Urinary bladder (tissue), 3 donors: ENCODE measurements at regions not wholly inside any gene's neighbourhood (a gene's known extent, or its start where the extent isn't known, plus 50 kb on each side); places are given as distances from the start of the nearest gene placed in this dataset.

Source experiments
- DNase-seq: peaks from one replicate; pipeline ENCODE4 v3.0.0-alpha.2; 2015; ENCODE audit errors: extremely low spot score
- H3K27ac ChIP-seq: one replicate; pipeline ENCODE4 v1.5.1; 2013; ENCODE audit warnings: low read depth, mild to moderate bottlenecking, moderate library complexity
- H3K36me3 ChIP-seq: one replicate; pipeline ENCODE4 v1.6.1; 2013; ENCODE audit warnings: mild to moderate bottlenecking, moderate library complexity; ENCODE audit not compliant: insufficient read depth
- H3K4me1 ChIP-seq: one replicate; pipeline ENCODE4 v1.6.1; 2013; ENCODE audit warnings: mild to moderate bottlenecking, moderate library complexity; ENCODE audit not compliant: insufficient read depth
- H3K4me3 ChIP-seq: one replicate; pipeline ENCODE4 v1.5.1; 2013; ENCODE audit warnings: low read depth, low read length
- WGBS: extraction: QIAGEN DNeasy Blood & Tissue Kit; methylation state at CpG from one replicate; pipeline ENCODE4 v1.1.7; 2013; 5-methylcytosine and 5-hydroxymethylcytosine counted together
- donor health status: healthy with polysubstance abuse.
- donor health status: healthy.

DNA sequence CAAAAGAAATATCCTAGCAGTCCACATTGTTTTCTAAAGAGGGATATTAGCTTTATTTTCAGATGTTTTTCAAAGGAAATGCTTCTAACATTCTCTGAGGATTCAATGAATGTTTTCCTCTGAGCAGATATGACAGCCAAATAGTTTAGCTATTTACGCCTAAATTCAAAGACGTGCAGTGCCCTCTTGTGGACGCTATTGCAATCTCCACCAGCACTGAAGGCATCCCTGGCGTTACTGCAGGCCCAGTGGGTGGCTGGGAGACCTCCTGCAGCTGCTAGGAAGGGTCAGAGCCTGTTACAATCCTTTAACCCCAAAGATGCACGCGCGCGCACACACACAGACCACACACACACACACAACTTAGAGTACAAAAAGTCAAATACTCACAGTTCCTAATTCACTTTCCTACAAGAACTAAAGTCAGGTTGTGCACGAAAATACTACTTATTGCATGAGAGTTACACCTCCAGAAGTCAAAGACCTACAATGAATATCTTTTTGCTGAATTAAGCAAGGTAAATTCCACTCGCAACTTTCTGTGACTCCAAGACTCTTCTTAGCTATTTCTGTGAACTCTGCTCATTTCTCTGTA is 589.3 kb upstream of the TMEM132C start:
- Histone ChIP-seq H3K4me1 (no peaks in the 10 kb centered on the region), H3K27ac (no peak overlapping the region)
- 20% methylated on average over 10 of the region's 10 CpGs for WGBS

DNA sequence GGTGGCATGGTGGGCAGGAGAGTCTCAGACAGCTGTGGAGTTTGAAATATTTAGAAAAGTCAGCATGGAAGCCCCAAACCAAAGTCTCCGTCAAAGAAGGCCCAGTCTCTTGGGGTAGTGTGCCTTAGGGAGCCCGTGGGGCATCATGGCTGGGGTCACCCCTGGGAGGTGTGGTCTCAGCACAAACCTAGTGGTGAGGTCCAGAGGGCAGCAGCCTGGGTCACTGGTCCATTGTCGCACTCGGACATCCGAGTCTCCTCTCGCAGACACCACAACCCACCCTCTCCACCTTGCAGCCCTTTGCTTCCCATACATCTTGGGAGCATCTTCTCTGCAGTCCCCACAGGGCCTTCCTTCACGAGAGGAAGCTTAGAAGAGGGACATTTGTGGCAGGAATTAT is 588.0 kb upstream of the TMEM132C start:
- Histone ChIP-seq H3K36me3 (no peaks in the 10 kb centered on the region), H3K4me1 (no peaks in the 10 kb centered on the region), H3K27ac (no peak overlapping the region), H3K4me3 (no peak overlapping the region)
- whole genome bisulfite sequencing, result 79% methylated on average over 7 of the region's 7 CpGs
- DNase-seq, result no peak

More for the DNA sequence above, 589.3 kb upstream of the TMEM132C start:
- no peak overlapping the region for H3K4me3 ChIP-seq
- no peaks in the 10 kb centered on the region for H3K36me3 ChIP-seq
- peak; percentile 42 for DNase-seq

DNA sequence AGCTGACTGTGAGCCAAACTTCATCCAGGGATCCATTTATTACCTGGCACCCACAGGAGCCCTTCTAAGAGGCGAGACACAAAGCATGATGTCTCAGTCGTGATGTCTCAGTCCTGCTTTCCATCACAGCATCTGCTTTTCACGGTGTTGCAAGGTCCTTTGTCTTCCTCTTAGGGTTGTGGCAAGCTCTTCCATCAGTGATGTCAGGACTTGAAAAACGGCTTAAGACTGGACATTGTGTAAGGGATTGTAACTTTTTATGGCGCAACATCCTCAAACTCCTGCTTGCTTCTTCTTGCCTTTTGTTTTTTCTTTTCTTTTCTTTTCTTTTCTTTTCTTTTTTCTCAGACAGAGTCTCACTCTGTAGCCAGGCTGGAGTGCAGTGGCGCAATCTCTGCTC is 586.5 kb upstream of the TMEM132C start:
- WGBS, result 80% methylated on average over 6 of the region's 6 CpGs
- no peaks in the 10 kb centered on the region for H3K4me1 ChIP-seq

DNA sequence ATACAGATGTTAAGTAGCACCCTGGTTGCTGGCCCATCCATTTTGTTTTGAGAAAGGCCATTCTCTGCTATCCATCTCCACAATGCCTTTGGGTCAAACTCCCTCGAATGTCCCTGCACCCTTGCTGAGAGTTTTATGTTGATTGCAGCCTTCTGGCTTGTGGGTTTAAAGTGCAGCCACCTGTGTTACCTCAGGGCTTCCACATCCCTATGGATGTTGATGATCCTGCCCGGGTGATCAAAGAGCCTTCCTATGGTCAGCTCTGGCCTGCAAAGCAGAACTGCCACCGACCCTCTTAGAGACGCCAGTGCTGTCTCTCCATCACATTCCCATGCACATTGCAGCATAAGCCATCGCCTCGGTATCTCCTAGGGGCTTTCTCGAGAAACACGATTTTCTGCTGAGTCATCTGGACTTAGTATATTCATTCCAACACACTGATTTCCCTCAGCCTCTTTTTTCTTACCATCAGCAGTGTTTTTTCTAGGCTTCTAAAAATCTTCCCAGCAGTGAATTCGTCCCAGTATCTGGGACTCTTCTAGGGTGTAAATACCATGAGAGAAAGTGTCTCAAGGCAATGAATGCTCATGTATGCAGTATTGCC is 585.7 kb upstream of the TMEM132C start:
- no peak for DNase-seq
- Histone ChIP-seq H3K36me3 (no peaks in the 10 kb centered on the region), H3K4me3 (no peak overlapping the region), H3K4me1 (no peaks in the 10 kb centered on the region), H3K27ac (no peak overlapping the region)
- WGBS, result 57% methylated on average over 9 of the region's 9 CpGs

More for the DNA sequence above, 586.5 kb upstream of the TMEM132C start:
- Histone ChIP-seq H3K4me3 (no peak overlapping the region), H3K36me3 (no peaks in the 10 kb centered on the region), H3K27ac (no peak overlapping the region)
- DNase-seq, result no peak

DNA sequence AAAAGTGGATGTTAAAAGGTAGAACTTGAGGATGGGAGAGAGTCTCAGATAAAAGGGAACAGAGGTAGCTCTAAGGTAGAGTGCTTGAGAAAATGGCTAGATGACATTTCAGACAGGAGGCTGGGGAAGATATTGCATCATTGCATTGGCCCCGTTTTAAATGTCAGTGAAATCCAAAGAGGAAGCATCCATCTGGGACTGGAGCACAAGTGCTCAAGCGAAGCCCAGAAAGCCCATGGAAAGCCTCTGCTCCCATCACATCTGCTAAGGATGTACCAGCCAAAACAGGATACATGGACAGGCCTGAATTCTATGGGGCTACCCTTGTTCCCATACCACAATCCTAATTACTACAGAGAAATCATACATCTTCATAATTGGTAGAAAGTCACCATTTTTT is 581.5 kb upstream of the TMEM132C start:
- no peak overlapping the region for H3K4me3 ChIP-seq
- H3K36me3 ChIP-seq, result no peaks in the 10 kb centered on the region
- no peak for DNase-seq
- no peak overlapping the region for H3K27ac ChIP-seq
- WGBS, result 52% methylated on average over 2 of the region's 2 CpGs
- no peaks in the 10 kb centered on the region for H3K4me1 ChIP-seq

DNA sequence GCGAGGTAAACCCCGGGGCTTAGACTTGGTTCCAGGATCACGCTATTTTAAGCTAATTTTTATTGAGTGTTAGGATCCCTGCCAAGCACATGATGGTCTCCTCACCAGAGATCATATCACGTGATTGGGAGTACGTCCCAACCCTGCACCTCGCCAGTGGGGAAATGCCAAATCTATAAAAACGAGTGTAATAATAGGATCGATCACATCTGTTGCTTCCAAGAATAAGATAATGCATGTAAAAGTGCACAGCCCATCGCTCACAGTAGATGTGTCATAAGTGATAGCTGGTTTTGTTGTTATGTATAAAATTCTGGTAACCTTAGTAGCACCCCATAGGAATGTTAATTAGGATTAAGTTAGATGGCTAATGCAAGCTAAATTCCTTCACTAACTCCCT is 581.0 kb upstream of the TMEM132C start:
- H3K36me3 ChIP-seq, result no peaks in the 10 kb centered on the region
- DNase-seq, result peak; percentile 32
- 37% methylated on average over 9 of the region's 9 CpGs for WGBS

DNA sequence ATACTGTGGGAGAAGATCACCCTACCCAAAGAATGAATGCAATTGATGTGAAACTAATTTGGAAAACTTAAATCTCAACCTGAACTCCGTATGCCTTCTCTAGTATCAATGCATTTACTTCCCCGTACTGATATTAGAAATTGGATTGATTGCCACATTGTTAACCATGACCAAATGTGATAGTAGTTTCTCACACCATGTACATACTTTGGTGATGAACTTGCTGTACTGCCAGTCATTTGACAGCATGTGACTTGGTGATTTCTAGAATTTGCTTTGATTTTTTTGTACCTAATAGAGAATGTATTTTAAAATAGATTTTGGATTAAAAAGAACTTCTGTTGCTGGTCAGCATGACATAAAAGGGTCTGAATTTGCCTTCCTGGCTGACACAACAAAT is 579.8 kb upstream of the TMEM132C start:
- Histone ChIP-seq H3K4me3 (no peak overlapping the region), H3K27ac (no peak overlapping the region), H3K4me1 (no peaks in the 10 kb centered on the region), H3K36me3 (no peaks in the 10 kb centered on the region)
- WGBS, result 55% methylated on average over 2 of the region's 2 CpGs
- DNase-seq, result no peak

More for the DNA sequence above, 581.0 kb upstream of the TMEM132C start:
- Histone ChIP-seq H3K4me1 (no peaks in the 10 kb centered on the region), H3K27ac (no peak overlapping the region), H3K4me3 (no peak overlapping the region)

DNA sequence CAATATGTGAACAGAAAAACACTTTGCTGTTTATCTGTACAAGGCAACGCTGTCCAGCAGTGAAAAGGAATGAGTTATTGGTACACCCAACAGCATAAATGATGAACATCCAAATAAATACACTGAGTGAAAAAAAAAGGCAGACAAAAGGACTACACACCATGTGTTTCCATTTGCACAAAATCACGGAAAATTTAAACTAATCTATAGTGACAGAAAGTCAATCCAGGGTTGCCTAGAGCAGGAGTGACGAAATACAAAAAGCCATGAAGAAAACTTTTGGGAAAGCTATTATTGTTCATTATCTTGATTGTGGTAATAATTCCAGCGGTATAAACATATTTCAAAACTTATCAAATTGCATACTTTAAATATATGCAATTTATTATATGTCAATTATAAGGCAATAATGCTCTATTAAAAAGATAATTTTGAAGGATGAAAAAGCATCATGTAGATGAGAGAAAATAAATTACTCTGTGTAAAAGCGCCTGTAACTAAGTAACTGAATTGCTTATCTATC is 578.0 kb upstream of the TMEM132C start:
- H3K27ac ChIP-seq, result no peak overlapping the region
- no peak overlapping the region for H3K4me3 ChIP-seq
- 74% methylated on average over 5 of the region's 5 CpGs for WGBS
- no peaks in the 10 kb centered on the region for H3K36me3 ChIP-seq
- DNase-seq, result no peak
- no peaks in the 10 kb centered on the region for H3K4me1 ChIP-seq

DNA sequence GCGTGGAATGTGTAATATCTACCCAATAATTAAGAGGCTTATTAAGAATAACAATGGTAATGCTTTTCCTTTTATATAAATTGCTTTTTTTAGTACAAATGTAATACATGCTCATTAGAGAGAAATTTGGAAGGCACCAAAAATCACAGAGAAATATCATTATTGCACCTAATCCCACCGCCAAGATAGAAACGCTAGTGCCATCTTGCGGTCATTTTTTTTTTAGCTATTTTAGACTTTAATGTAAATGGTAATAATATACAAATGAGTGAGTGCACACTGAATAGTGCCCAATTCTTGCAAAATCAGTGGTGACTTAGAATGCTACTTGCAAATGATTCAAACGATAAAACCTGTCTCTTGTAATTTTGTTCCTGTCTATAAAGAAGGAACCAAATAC is 576.8 kb upstream of the TMEM132C start:
- no peak overlapping the region for H3K4me3 ChIP-seq
- no peaks in the 10 kb centered on the region for H3K4me1 ChIP-seq
- H3K27ac ChIP-seq, result no peak overlapping the region
- H3K36me3 ChIP-seq, result no peaks in the 10 kb centered on the region
- WGBS, result 47% methylated on average over 5 of the region's 5 CpGs
- no peak for DNase-seq

DNA sequence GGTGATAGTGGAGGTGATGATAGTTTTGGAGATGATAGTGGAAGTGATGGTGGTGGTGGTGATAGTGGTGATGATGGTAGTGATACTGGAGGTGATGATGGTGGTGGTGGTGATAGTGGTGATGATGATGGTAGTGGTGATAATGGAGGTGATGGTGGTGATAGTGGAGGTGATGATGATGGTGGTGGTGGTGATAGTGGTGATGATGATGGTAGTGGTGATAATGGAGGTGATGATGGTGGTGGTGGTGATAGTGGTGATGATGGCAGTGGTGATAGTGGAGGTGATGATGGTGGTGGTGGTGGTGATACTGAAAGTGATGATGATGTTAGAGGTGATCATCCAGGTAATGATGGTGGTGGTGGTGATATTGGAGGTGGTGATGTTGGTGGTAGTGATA is 570.0 kb upstream of the TMEM132C start:
- no peak overlapping the region for H3K27ac ChIP-seq
- no peaks in the 10 kb centered on the region for H3K4me1 ChIP-seq
- no peaks in the 10 kb centered on the region for H3K36me3 ChIP-seq
- no peak overlapping the region for H3K4me3 ChIP-seq
- DNase-seq, result no peak

DNA sequence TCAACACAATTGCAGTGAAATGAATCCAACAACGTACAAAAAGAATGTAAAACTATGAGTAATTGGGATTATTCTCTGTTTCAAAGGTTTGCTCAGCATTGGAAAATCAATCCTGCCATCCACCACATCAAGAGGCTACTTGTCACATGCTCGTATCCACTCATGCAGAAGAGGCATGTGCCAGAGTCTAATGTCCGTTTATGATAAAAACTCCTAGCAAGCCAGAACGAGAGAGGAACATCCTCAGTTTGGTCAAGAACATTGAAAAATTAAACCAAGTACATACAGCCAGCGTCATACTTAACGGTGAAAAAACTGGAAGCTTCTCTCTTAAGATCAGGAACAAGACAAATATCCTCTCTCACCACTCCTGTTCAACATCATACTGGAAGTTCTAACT is 563.9 kb upstream of the TMEM132C start:
- no peak overlapping the region for H3K4me3 ChIP-seq
- H3K27ac ChIP-seq, result no peak overlapping the region
- DNase-seq, result no peak

DNA sequence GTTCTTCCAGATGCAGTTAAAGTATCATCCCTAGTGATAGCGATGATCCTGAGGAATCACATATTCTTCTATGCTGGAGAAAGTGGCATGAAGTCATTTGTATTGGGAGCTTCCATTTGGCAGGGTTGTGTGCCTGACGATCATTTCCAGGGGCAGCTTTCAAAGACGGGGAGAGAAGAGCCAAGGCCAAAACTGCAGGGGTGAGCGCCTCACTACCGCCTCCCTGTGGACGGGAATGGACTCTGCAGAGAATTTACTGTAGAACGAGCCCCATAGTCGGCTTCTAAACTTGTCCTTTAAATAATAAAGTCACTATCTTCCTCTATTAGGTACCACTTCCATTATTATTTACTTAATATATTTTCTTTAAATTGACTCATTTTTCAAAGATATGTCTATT is 555.9 kb upstream of the TMEM132C start:
- no peak overlapping the region for H3K4me3 ChIP-seq
- no peaks in the 10 kb centered on the region for H3K4me1 ChIP-seq
- DNase-seq, result no peak
- 44% methylated on average over 8 of the region's 8 CpGs for WGBS
- H3K36me3 ChIP-seq, result no peaks in the 10 kb centered on the region
- no peak overlapping the region for H3K27ac ChIP-seq

More for the DNA sequence above, 563.9 kb upstream of the TMEM132C start:
- 66% methylated on average over 6 of the region's 6 CpGs for WGBS
- Histone ChIP-seq H3K36me3 (no peaks in the 10 kb centered on the region), H3K4me1 (no peaks in the 10 kb centered on the region)

DNA sequence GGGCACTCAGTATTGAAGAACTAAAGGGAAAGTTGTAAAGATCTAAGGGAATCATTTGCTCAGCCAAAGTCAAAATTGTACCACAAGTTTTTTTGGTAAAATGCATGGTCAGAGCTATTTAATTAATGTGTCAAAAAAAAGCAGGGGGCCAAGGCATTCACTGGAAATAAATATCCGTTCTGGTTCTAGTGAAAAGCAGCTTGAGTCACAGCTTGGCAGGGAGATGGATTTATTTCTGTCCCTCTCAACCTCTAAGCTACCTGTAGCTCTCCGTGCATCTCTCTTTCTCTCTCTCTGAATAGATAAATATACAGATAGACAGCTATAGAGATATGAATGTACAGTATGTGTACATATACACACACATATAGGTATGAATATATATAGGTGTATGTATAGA is 554.4 kb upstream of the TMEM132C start:
- WGBS, result 59% methylated on average over 2 of the region's 2 CpGs

DNA sequence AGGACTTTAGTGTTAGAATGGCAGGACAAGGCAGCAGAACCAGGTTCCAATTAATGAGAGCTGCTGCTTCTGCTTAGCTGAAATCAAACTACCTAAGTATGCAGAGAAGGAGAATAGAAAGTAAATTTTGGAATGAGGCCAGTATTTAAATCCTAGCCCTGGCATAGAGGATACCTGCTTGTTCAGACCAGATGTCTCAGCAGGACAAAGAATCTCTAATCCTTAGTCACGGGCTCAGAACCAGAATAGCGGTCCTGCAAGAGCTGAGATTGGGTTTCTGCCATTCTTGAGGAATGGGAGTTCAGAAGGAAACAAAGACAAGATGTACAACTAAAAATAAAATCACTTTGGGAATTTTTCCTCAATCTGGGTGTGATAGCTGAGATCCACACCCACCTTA is 550.8 kb upstream of the TMEM132C start:
- Histone ChIP-seq H3K4me1 (no peaks in the 10 kb centered on the region), H3K4me3 (no peak overlapping the region), H3K36me3 (no peaks in the 10 kb centered on the region), H3K27ac (no peak overlapping the region)
- DNase-seq, result no peak
- WGBS, result 56% methylated on average over 2 of the region's 2 CpGs

More for the DNA sequence above, 554.4 kb upstream of the TMEM132C start:
- Histone ChIP-seq H3K27ac (no peak overlapping the region), H3K4me3 (no peak overlapping the region), H3K4me1 (no peaks in the 10 kb centered on the region), H3K36me3 (no peaks in the 10 kb centered on the region)
- no peak for DNase-seq
